ENCODE measurements at regions not wholly inside any gene's neighbourhood (a gene's known extent, or its start where the extent isn't known, plus 50 kb on each side); places are given as distances from the start of the nearest gene placed in this dataset.
A peak's percentile ranks its signal among the peaks of the same experiment; 100 is the strongest.

DNA sequence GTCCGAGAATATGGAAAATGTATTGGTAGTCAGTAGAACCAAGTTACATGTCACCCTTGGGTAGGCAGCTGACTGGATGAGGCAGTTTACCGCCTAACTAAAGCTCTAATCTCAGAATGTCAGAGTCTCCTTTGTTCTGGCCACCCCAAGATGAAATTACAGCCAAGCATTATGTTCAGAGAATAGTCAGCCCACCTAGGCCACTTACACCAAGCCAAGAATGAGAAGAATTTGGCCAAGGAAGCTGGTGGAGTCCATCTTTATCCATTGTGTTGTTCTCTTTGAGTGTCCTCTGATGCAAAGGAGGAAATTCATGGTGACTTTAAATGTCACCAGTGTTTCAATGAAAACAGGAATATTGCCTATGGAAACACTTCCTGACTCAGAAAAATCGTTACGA is 275.1 kb upstream of the MAP3K1 start:
- no peak overlapping the region for H3K27ac ChIP-seq (ENCODE audit: insufficient read depth, low read length)
- no peaks in the 10 kb centered on the region for H3K79me2 ChIP-seq (ENCODE audit: control insufficient read depth, insufficient read depth, low read length)
- TF ChIP-seq EZH2 (IDR thresholded peaks at IDR 0.05; ENCODE audit: low read length, missing control alignments) = no peak
- TF ChIP-seq, protein P1, sequence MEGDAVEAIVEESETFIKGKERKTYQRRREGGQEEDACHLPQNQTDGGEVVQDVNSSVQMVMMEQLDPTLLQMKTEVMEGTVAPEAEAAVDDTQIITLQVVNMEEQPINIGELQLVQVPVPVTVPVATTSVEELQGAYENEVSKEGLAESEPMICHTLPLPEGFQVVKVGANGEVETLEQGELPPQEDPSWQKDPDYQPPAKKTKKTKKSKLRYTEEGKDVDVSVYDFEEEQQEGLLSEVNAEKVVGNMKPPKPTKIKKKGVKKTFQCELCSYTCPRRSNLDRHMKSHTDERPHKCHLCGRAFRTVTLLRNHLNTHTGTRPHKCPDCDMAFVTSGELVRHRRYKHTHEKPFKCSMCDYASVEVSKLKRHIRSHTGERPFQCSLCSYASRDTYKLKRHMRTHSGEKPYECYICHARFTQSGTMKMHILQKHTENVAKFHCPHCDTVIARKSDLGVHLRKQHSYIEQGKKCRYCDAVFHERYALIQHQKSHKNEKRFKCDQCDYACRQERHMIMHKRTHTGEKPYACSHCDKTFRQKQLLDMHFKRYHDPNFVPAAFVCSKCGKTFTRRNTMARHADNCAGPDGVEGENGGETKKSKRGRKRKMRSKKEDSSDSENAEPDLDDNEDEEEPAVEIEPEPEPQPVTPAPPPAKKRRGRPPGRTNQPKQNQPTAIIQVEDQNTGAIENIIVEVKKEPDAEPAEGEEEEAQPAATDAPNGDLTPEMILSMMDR (conservative IDR thresholded peaks at IDR 0.05 in 1 of 2, IDR thresholded peaks at IDR 0.05 in 1 of 2; ENCODE audit: low read depth in 1 of 2, low read length in 2 of 2) = no peak
- H3K27me3 ChIP-seq (ENCODE audit: control insufficient read depth, insufficient read depth, low read length) = no peaks in the 10 kb centered on the region
- H3K9me3 ChIP-seq (ENCODE audit: control insufficient read depth, insufficient read depth, low read depth, low read length) = no peaks in the 10 kb centered on the region
- no peaks in the 10 kb centered on the region for H3K4me1 ChIP-seq (ENCODE audit: control insufficient read depth, extremely low read depth, insufficient read depth, low read length)
- H2AFZ ChIP-seq (ENCODE audit: low read length) = no peak overlapping the region
- no peak overlapping the region for H3K9ac ChIP-seq (ENCODE audit: insufficient read depth, low read length)
- H3K4me2 ChIP-seq (ENCODE audit: extremely low read depth, insufficient read depth, low read length) = no peak overlapping the region
- no peak for DNase-seq (ENCODE audit: low read depth in 2 of 2)
- no peaks in the 10 kb centered on the region for H4K20me1 ChIP-seq (ENCODE audit: control insufficient read depth, extremely low read depth, insufficient read depth, low read length)
- no peaks in the 10 kb centered on the region for H3K36me3 ChIP-seq (ENCODE audit: control insufficient read depth, insufficient read depth, low read length)
- H3K4me3 ChIP-seq (replicated peaks in 1 of 4; ENCODE audit: control extremely low read depth in 1 of 4, insufficient read depth in 1 of 4, low read depth in 3 of 4, low read length in 4 of 4) = no peak overlapping the region

- Histone ChIP-seq H3K4me2 (ENCODE audit: extremely low read depth, insufficient read depth, low read length) (no peak overlapping the region), H3K79me2 (ENCODE audit: control insufficient read depth, insufficient read depth, low read length) (no peaks in the 10 kb centered on the region), H3K4me1 (ENCODE audit: control insufficient read depth, extremely low read depth, insufficient read depth, low read length) (no peaks in the 10 kb centered on the region), H3K4me3 (replicated peaks in 1 of 4; ENCODE audit: control extremely low read depth in 1 of 4, insufficient read depth in 1 of 4, low read depth in 3 of 4, low read length in 4 of 4) (no peak overlapping the region), H3K27ac (ENCODE audit: insufficient read depth, low read length) (no peak overlapping the region), H3K9ac (ENCODE audit: insufficient read depth, low read length) (no peak overlapping the region), H3K9me3 (ENCODE audit: control insufficient read depth, insufficient read depth, low read depth, low read length) (no peaks in the 10 kb centered on the region), H3K27me3 (ENCODE audit: control insufficient read depth, insufficient read depth, low read length) (no peaks in the 10 kb centered on the region), H2AFZ (ENCODE audit: low read length) (no peak overlapping the region), H3K36me3 (ENCODE audit: control insufficient read depth, insufficient read depth, low read length) (no peaks in the 10 kb centered on the region), H4K20me1 (ENCODE audit: control insufficient read depth, extremely low read depth, insufficient read depth, low read length) (no peaks in the 10 kb centered on the region)
- TF ChIP-seq, protein P1 (conservative IDR thresholded peaks at IDR 0.05 in 1 of 2, IDR thresholded peaks at IDR 0.05 in 1 of 2; ENCODE audit: low read depth in 1 of 2, low read length in 2 of 2) = no peak
- no peak for TF ChIP-seq EZH2 (IDR thresholded peaks at IDR 0.05; ENCODE audit: low read length, missing control alignments)
- DNase-seq (ENCODE audit: low read depth in 2 of 2) = no peak
These were observed 276.8 kb upstream of the MAP3K1 start for GRCh38 chr5:56538580-56538979.

DNA sequence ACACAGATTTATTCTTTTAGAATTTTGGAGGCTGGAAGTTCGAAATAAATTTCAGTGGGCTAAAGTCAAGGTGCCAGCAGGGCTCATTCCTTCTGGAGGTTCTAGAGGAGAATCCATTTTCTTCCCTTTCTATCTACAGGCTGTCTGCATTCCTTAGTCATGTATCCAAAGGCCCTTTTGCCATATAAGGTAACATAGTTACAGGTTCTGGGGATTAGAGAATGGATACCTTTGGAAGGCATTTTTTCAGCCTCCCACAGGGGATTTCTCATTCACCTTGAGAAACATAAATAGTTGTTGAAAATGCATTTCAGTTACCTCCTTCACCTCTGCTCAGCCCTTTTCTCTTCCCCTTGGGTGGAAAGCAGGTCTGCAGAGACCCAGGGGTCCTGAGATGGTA is 280.0 kb upstream of the MAP3K1 start:
- Histone ChIP-seq H3K4me1 (ENCODE audit: control insufficient read depth, extremely low read depth, insufficient read depth, low read length) (no peaks in the 10 kb centered on the region), H3K79me2 (ENCODE audit: control insufficient read depth, insufficient read depth, low read length) (no peaks in the 10 kb centered on the region), H3K36me3 (ENCODE audit: control insufficient read depth, insufficient read depth, low read length) (no peaks in the 10 kb centered on the region), H3K9ac (ENCODE audit: insufficient read depth, low read length) (no peak overlapping the region), H4K20me1 (ENCODE audit: control insufficient read depth, extremely low read depth, insufficient read depth, low read length) (no peaks in the 10 kb centered on the region), H3K9me3 (ENCODE audit: control insufficient read depth, insufficient read depth, low read depth, low read length) (no peaks in the 10 kb centered on the region), H3K27ac (ENCODE audit: insufficient read depth, low read length) (no peak overlapping the region), H3K4me3 (replicated peaks in 1 of 4; ENCODE audit: control extremely low read depth in 1 of 4, insufficient read depth in 1 of 4, low read depth in 3 of 4, low read length in 4 of 4) (no peak overlapping the region), H3K4me2 (ENCODE audit: extremely low read depth, insufficient read depth, low read length) (no peak overlapping the region), H3K27me3 (ENCODE audit: control insufficient read depth, insufficient read depth, low read length) (peaks cover 4% of the 10 kb centered on the region), H2AFZ (ENCODE audit: low read length) (no peak overlapping the region)
- TF ChIP-seq EZH2 (IDR thresholded peaks at IDR 0.05; ENCODE audit: low read length, missing control alignments) = no peak
- TF ChIP-seq, protein P1 (conservative IDR thresholded peaks at IDR 0.05 in 1 of 2, IDR thresholded peaks at IDR 0.05 in 1 of 2; ENCODE audit: low read depth in 1 of 2, low read length in 2 of 2) = no peak
- DNase-seq (ENCODE audit: low read depth in 2 of 2) = peak in 1 of 2 donors; percentile 11

Data from fibroblast of lung (primary cell).